Middle frontal gyrus (tissue), 1 donor: ENCODE measurements at regions not wholly inside any gene's neighbourhood (a gene's known extent, or its start where the extent isn't known, plus 50 kb on each side); places are given as distances from the start of the nearest gene placed in this dataset.
"Not testable (repeated sequence)": the region's sequence is repeated elsewhere in the genome, so short reads cannot be mapped to it uniquely, and the experiment has no call there.

Experiments used
- DNase-seq: peaks from one replicate; pipeline ENCODE4 v3.0.0-alpha.2; 2015; ENCODE audit warnings: low spot score; ENCODE audit errors: extremely low spot score

DNA sequence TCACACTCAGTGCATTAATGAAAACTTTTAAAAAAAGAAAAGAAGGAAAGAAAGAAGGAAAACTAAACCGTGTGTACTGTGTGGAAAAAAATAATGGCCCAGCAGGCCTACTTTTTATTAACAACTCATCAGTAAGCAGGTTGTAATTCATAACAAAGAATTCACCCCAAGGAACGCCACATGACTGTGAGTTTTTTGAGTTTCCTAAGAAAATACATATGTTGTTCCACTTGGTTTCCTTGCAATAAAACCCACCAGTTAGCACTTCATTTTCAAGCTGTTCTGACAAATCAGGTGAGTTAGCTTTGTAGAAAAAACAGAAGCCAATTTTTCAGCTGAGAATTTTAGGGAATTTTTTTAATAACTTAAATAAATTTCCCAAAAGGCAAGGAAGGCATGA, 259.3 kb upstream of the TBX18 start:
- no peak for DNase-seq

DNA sequence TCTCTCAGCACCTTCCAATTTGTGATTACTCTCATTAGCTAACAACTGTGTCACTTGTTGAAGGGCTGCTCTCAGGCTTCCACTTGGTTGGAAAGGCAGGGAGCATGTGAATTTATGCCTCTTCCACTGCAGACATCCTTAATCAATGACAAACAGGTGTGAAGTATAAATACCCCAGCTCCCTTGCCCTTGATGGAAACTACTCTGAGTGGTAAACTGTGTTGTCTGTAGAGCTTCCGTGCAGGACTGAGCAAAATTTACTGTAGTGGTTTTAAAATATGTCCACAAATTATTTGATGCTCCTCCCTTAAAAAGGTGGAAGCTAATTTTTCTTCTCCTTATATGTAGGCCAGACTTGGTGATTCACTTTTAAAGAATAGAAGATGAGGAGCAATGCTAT, 253.0 kb upstream of the TBX18 start:
- DNase-seq = no peak

DNA sequence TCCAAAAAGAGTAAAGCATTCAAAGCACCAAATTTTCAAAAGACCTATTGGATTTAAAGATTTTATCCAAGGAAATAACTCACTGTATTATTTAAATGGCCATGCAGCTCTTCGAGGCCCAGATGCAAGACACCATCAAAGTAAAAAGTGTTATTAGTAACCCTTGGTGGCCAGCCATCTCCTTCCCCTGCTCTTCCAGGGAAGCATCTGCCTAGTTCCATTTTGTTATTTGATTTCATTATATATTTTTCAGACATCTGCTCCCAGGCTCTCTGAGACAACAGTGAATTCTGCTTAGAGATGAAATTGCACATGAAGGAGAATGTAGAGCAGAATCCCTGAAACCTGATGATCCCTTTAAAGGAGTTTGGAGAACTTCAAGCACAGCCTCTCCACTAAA, 252.3 kb upstream of the TBX18 start:
- no peak for DNase-seq

DNA sequence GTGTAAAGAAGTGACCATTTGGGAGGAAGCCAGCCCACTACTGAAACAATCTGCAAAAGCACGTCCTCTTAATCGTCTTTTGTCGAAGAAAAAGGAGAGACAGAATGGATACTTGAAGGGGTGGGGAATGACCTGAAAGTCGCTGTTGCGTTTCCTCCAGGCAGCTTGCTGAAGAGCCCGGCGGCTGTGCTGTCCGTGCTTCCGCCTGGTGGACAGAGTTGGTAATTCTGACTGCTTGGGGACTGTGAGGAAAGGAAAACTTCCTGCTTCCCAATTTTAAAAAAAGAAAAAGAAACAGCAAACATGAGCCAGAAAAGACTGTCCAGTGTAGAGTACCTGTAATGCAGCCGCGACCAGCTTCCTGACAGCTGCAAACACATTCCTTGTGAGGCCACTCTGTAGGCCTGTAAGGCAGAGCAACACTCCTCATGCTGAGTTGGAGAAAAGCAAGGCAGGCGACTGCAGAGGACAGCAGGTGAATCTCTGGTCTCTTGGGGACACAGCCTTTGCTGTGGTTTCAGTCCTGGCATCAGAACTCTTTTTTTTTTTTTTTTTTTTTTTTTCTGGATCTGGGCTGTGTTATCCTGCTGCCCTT, 251.1 kb upstream of the TBX18 start:
- DNase-seq = no peak

DNA sequence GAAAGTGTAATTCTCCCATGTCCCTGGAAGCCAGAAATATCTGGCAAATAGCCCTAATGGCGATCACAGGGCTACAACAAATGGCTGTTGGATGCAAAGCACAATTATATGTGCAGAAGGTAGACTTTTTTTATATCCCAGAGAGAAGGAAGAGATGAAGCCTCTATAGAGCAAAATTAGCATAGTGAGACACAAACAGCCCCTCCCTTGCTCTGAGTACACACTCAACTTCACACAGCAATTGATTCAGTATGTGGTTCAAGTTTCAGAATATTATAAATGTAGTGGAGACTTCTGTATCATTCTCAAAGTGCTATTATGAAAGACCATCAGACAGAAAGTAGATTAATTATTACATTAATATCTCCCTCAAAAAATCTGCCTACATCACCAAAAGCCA, 246.5 kb upstream of the TBX18 start:
- DNase-seq = no peak

DNA sequence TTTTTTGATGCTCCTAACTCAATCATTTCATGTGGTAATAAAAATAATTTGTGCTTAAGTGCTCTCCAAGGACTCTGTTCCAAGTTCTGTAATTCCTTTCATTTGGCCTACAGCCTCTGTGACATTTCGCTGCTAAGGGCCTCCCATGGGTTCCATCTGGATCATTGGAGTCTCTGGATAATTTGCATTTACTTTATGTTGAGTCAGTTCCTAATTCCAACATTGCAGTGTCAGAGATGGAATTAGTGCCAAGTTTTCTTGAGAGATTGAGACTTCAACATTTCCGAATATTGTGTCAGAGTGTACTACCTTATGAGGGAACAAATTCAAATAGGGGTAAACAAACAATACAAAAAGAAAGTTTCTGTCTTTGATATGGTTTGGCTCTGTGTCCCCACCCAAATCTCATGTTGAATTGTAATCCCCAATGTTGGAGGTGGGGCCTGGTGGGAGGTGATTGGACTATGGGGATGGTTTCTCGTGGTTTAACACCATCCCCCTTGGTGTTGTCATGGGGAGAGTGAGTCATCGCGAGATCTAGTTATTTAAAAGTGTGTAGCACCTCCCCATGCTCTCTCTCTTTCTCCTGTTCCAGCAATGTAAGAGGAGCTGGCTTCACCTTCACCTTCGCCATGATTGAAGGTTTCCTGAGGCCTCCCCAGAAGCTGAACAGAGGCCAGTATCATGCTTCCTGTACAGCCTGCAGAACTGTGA, 244.1 kb upstream of the TBX18 start:
- DNase-seq = no peak

DNA sequence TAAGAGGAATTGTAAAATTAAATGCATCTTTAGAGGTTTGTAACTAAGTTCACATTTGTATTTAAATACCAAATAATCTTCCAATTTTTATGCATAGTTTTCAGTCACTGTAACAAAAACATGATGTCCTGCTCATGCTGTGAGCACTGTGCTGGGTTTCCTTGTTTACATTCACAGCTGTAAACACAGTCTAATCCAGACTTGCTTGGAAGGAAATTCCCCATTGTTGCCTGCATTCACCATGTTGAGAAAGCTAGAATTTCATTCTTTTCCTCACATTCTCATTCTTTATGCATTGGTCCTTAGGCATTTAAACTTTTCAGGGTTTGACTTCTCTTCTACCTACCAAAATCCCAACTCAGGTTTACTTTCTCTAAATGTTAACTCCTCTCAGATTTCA, 242.0 kb upstream of the TBX18 start:
- DNase-seq = no peak

DNA sequence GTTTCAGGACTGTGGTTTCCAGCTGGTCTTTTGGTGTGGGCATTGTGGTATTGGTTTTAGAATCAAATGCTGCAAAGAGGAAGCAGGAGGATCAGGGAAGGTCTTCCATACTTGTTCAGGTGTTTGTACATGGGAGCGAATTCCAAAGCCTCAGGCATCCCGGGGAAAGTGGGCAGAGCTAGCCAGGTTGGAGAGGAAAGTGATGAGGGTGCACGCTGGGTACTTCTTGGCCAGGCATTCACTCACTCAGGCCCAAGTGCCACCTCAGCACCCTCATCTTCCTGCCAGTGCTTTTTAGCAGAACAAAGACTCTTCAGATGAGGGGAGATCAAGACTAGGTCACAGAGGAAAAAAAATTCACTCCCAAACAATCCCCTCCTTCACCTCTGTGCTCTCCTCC, 241.1 kb upstream of the TBX18 start:
- no peak for DNase-seq

DNA sequence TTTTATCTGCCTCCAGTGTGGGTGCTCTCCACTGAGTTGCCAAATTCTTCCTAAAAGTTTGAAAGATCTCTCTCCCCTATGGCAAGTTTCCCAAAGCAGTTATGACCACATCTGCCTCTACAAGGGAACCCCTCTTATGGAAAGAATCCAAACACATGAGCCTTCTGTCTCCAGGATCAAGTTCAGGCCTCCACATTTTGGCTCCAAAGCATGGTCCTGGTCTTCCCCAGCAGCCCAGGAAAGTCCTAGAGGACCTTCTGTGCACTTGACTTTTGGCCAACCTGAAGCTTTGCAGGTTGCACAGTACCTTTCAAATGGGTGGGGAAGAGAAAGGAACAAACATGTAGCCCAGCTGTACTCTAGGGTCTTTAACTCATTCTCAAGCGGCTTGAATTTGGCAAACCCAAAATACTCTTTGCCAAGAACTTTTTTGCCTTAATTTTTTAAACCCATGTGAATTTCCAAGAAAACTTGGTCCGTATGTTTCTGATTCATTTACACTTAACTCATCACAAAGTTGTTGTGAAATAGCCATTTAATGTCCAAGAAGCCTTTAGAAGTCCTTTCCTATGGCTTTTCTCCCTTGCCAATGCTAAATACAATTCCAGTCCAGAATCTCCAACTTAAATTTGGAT, 240.1 kb upstream of the TBX18 start:
- no peak for DNase-seq

DNA sequence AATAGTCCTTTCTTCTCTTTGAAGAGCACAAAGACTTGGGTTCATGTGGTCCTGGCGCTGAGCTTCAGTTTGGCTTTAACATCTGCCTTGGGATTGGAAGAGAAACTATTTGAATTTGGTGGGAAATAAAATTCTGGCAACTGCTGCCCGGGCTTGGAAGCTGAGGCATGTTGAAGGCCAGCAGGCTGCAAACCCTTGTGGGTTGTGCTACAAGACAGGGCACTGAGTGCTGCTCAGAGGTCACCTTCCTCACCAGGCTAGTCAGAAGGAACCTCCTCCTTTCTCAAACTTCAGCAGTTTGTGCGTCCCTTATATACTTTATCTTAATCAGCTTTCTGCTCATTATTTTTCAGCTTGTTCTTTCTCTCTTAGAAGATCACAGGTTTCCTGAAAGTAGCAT, 238.4 kb upstream of the TBX18 start:
- DNase-seq = no peak

DNA sequence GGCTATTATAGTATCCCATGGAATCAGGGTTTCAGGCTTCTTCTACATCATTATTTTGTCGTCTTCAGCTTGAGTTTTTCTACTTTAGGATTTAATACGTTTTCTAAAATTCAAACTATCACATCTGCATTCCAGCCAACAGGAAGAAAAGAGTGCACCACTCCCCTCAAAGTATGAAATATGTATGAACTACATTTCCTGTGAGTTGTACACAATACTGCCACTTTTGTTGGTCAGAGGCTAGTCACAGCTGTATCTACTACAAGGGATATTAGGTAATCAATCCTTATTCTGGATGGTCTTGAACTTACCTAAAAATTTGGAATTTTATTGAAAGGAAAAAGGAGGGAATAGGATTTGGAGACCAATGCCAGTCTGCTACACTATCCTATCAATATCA, 235.6 kb upstream of the TBX18 start:
- no peak for DNase-seq

DNA sequence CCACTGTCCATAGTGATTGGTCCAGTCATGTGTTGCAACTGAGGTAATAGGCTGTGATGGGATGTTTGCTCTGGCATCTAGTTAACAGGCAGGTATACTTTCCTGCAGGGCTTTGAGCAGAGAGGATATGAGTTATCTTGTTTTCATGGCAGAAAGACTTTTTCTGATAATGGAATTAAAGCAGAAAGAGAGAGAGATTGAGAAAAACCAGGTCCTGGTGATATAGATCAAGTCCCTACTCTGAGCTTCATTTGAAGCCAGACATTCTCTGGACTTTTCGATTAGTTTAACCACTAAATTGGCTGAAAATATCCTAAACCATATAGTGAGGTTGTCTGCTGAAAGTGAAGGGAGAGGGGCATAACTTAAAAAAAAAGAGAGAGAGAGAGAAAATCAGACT, 233.8 kb upstream of the TBX18 start:
- no peak for DNase-seq

DNA sequence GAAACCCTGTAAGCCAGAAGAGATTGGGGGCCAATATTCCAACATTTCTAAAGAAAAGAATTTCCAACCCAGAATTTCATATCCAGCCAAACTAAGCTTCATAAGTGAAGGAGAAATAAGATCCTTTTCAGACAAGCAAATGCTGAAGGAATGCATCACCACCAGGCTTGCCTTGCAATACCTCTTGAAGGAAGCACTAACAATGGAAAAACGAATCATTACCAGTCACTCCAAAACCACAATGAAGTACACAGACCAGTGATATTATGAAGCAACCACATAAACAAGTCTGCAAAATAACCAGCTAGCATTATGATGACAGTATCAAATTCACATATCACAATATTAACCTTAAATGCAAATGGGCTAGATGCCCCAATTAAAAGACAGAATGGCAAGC, 224.4 kb upstream of the TBX18 start:
- DNase-seq = not testable (repeated sequence)

DNA sequence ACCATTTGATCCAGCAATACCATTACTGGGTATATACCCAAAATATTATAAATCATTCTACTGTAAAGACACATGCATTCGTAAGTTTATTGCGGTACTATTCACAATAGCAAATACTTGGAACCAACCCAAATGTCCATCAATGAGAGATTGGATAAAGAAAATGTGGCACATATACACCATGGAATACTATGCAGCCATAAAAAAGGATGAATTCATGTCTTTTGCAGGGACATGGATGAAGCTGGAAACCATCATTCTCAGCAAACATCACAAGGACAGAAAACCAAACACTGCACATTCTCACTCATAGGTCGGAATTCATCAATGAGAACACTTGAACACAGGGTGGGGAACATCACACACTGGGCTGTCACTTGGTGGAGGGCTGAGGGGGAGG, 221.1 kb upstream of the TBX18 start:
- DNase-seq = not testable (repeated sequence)

DNA sequence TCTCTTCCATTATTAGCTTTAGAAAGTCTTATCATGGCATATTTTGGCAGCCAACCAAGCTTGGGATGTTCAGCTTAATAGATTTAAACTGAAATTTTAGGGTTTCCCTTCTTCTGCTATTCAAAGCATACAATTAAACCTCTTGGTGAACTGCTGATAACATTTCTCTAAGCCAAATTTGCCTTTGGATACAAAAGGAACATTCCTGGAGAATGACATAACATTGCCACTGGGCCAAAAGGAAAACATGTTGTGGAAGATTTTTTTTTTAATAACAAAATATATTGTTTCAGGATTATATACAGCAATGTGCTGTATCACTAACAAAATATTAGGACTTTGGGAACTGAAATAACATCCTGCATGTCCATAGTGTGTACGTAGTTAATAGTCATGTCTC, 215.1 kb upstream of the TBX18 start:
- DNase-seq = no peak

DNA sequence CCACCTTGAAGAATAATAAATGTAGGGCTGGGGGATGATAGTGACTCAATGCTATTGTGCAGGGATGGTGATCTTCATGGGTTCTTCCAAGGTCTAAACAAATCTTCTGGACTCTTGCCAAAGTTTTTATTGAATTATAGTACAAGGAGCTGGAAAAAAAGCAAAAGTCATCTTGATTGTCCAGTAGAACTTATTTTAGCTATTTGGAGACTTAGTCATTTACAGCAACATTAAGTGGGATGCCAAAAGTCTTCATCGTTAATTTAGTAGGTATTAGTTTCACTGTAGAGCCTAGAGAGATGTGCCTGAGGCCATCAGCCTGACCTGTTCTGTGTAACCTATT, 212.9 kb upstream of the TBX18 start:
- no peak for DNase-seq

DNA sequence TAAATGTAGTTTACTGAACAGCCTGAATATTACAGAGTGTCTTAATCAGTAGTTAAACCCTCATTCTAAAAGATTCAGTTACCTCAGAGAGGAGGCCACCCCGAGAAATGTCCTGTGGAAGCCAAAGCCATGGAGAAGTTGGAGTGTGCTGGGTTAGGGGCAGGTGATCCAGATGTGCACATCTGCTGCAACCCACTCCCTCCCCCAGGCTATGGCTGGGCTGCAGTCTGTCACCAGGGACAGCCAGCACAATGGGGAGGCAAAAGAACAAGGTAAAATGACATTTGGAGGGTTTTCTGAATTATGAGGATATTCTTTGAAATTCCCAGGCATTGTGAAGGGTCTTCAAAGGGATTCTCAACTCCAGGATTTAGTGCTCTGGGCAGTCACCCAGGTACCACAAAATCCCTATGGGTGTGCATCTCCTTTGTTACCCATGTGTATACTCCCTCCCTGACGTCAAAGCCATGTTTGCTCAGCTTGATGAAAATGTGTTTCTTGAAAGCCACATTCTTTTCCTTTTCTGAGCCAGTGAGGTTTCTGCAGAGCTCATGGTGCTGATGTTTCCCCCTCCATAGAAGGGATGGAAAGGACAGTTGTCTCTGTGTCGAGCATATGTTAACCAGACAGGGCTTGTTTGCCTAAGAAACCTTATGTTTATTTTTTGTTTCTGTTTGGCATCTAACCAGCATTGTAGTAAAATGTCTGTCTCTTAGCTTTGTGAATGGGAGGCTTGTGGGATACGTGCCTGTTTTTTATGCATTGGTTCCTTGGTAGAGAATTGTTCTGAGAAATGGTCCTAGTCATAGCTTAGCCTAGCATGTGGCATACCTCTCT, 212.3 kb upstream of the TBX18 start:
- no peak for DNase-seq

DNA sequence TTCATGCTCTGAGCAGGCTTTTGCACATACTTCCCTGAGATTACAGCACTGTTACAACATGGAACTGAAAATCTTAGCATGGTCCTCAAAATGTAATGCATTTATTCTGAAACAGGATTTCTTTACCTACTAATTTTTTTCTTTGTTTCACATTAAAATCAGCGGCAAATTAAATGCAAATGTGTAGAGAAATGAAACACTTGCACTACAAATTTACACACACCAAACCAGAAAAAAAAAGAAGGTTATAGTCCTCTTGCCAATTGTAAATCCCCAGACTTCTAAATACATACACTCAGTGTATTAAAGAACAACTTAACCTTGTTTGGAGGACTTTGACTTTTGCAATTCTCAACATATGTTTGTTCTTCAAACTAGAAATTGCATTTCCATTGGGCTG, 210.9 kb upstream of the TBX18 start:
- no peak for DNase-seq

DNA sequence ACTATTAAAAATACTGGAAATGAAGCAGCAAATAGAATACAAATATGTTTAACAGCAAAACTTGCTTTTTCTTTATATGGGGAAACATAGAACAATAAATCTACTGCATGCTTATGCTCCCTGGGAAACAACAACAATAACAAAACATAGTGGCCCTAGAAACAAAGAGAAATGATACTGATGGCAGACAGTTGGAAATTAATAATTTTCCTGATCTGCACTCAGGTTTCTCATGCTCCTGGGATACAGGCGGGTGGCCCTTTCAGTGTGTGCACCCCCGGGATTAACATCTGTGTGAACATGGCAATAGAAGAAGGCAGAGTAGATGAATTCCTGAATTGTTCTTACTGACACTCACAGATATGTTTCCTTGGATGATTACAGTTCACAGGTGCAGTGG, 209.2 kb upstream of the TBX18 start:
- DNase-seq = no peak

DNA sequence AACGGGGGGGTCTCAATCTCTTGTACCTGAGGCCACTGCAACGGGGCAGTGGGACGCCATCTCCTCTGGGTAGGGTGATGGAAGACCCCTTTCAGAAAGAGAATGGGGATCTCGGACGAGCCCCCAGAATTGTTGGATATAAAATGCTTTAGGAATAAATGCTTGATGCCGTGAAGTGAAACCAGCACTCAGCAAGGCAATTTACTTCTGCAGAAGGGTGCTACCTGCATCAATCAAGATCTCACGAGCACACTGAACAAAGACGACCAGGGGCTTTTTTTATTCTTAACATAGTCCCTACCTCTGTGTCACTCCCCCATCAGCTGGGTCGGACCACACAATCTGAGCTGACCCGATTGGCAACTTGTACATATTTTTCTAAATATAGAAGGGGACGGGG, 203.6 kb upstream of the TBX18 start:
- no peak for DNase-seq

DNA sequence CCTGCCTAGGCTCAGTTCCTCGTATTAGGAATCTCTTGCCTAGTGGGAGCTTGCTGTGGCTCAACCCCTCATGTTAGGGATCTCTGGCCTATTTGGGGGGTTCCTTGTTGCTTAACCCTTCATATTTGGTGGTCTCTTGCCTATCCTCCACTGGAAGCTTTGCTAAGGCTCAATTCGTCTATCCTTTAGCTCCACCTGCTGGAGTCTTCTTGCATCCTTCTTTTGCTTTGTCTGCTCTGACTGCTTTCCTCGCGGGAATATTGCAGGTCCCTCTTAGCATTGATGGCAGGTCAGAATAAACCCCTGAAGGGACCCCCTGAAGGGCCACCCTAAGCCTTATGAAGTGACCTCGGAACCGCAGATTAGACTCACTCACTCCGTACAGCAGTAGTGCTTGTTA, 203.0 kb upstream of the TBX18 start:
- no peak for DNase-seq

DNA sequence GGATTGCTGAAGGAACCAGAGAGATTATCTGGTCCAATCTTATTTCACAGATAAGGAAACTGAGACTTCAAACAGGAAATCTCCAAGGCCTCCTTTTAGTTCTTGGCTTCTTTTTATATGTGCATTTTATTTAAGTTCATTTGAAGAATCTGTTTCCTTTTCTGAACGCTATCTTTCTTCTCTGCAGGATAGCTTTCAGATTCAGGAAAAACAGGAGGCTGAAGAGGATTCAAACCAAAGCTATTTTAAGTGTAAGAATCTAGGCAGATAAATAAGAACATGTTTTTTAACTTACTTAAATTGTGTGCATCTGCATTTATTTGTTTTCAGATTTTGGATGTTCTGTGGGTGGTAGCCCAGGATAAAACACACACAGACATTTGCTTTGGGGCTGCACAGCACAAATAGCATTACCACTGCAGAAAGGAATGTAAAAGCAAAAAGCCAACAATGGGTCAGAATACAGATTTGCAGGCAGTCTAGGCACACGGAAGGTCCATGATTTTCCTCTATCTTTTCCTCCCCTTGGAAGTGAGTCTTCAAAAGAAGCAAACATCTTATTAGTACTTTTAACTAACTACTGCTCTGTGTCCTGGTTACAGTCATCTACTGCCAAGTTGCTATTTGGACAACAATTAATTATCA, 188.8 kb upstream of the TBX18 start:
- no peak for DNase-seq
